H1 (cell line): ENCODE measurements at regions not wholly inside any gene's neighbourhood (a gene's known extent, or its start where the extent isn't known, plus 50 kb on each side); places are given as distances from the start of the nearest gene placed in this dataset.

Experiments
- CTCF ChIA-PET: fragments of 300-600 bp; sonication (Branson Sonifier 250); formaldehyde crosslinking; loops from one replicate; lab custom pipeline; 2021; ENCODE audit not compliant: partially characterized antibody; lab: Charles Lee
- POLR2A ChIA-PET: fragments of 300-600 bp; sonication (Branson Sonifier 250); formaldehyde crosslinking; loops from one replicate; lab custom pipeline; 2021; ENCODE audit warnings: inconsistent platforms; ENCODE audit not compliant: partially characterized antibody; lab: Charles Lee
- DNase-seq, 2 experiments: peaks; one replicate each; pipeline versions ENCODE4 v3.0.0 to v3.0.0-alpha.2; 2010 to 2022; ENCODE audit warnings: low spot score in 2 of 2, low read depth in 1 of 2, mixed read lengths in 1 of 2
- FAIRE-seq: peaks from 2 replicates; lab custom pipeline; 2011; peaks lifted over from hg19 to GRCh38; lab: Jason Lieb, UNC
- H2AFZ ChIP-seq: 2 replicates; pipeline ENCODE4 v1.8.1; 2012; ENCODE audit warnings: low read length, inconsistent platforms
- H2AK5ac ChIP-seq: 2 replicates; pipeline ENCODE4 v1.6.1; 2013; ENCODE audit warnings: low read depth, low read length
- H2BK120ac ChIP-seq: replicated peaks from 2 replicates; pipeline ENCODE3; 2013; ENCODE audit warnings: low read depth, low read length, inconsistent platforms
- H2BK12ac ChIP-seq: 2 replicates; pipeline ENCODE4 v1.6.1; 2013; ENCODE audit warnings: low read depth, low read length
- H2BK15ac ChIP-seq: 2 replicates; pipeline ENCODE4 v1.6.1; 2013; ENCODE audit warnings: low read length
- H2BK20ac ChIP-seq: 2 replicates; pipeline ENCODE4 v1.6.1; 2013; ENCODE audit warnings: low read length
- H2BK5ac ChIP-seq: 2 replicates; pipeline ENCODE4 v1.6.1; 2013; ENCODE audit warnings: low read depth, low read length
- H3K14ac ChIP-seq: 2 replicates; pipeline ENCODE4 v1.6.1; 2013; ENCODE audit warnings: inconsistent platforms; ENCODE audit not compliant: insufficient read length
- H3K18ac ChIP-seq: 2 replicates; pipeline ENCODE4 v1.6.1; 2013; ENCODE audit warnings: low read length; ENCODE audit errors: extremely low read depth
- H3K23ac ChIP-seq: 2 replicates; pipeline ENCODE4 v1.6.1; 2013; ENCODE audit warnings: inconsistent platforms; ENCODE audit not compliant: insufficient read length
- H3K23me2 ChIP-seq: 2 replicates; pipeline ENCODE4 v1.6.1; 2013; ENCODE audit warnings: low read depth, low read length
- H3K27ac ChIP-seq: 2 replicates; pipeline ENCODE4 v1.6.1; 2011; ENCODE audit warnings: low read depth, low read length, inconsistent platforms
- H3K27me3 ChIP-seq, 4 experiments: replicated peaks in 1 of 4; 1 replicate in 1 of 4; 2 replicates in 3 of 4; pipeline versions ENCODE4 v1.6.1 to v1.8.1; 2011 to 2013; ENCODE audit warnings: low read length in 3 of 4, mild to moderate bottlenecking in 3 of 4, inconsistent platforms in 2 of 4, mixed read lengths in 2 of 4, moderate library complexity in 1 of 4; ENCODE audit not compliant: control insufficient read depth in 3 of 4, insufficient read depth in 3 of 4; ENCODE audit errors: extremely low read depth in 1 of 4
- H3K36me3 ChIP-seq, 4 experiments: 2 replicates each; pipeline versions ENCODE4 v1.6.1 to v1.8.1; 2011 to 2013; ENCODE audit warnings: mild to moderate bottlenecking in 4 of 4, low read length in 3 of 4, moderate library complexity in 2 of 4, control low read depth in 1 of 4, inconsistent platforms in 1 of 4; ENCODE audit not compliant: insufficient read depth in 4 of 4, control insufficient read depth in 2 of 4
- H3K4ac ChIP-seq: replicated peaks from 2 replicates; pipeline ENCODE3; 2013; ENCODE audit warnings: low read length, low read depth, mixed read lengths, inconsistent platforms; ENCODE audit not compliant: insufficient read length
- H3K4me1 ChIP-seq, 4 experiments: replicated peaks in 1 of 4; 1 replicate in 1 of 4; 2 replicates in 3 of 4; pipeline versions ENCODE4 v1.6.1 to v1.8.1; 2011 to 2013; ENCODE audit warnings: low read length in 3 of 4, inconsistent platforms in 2 of 4, mixed read lengths in 1 of 4; ENCODE audit not compliant: insufficient read depth in 4 of 4, control insufficient read depth in 3 of 4
- H3K4me2 ChIP-seq, 2 experiments: 2 replicates each; pipeline versions ENCODE4 v1.6.1 to v1.8.1; 2011 to 2013; ENCODE audit warnings: low read depth in 2 of 2, low read length in 2 of 2, control low read depth in 1 of 2, inconsistent platforms in 1 of 2, mild to moderate bottlenecking in 1 of 2; ENCODE audit not compliant: insufficient read depth in 1 of 2
- H3K4me3 ChIP-seq, 4 experiments: fragments of 200-600, 300-600 bp in 1 of 4; sonication (generic), shearing (Covaris generic), sonication (Bioruptor Twin) in 1 of 4; 2 replicates each; pipeline versions ENCODE4 v1.5.1 to v1.8.1; 2011 to 2016; ENCODE audit warnings: low read length in 4 of 4, low read depth in 3 of 4, control low read depth in 2 of 4, inconsistent platforms in 2 of 4, mild to moderate bottlenecking in 2 of 4, mixed read lengths in 1 of 4, moderate library complexity in 1 of 4; ENCODE audit not compliant: insufficient read depth in 2 of 4; ENCODE audit errors: extremely low read depth in 1 of 4
- H3K56ac ChIP-seq: replicated peaks from 2 replicates; pipeline ENCODE3; 2013; ENCODE audit warnings: low read depth, mild to moderate bottlenecking, mixed read lengths, low read length, inconsistent platforms; ENCODE audit not compliant: insufficient read length
- H3K79me1 ChIP-seq: 2 replicates; pipeline ENCODE4 v1.6.1; 2013; ENCODE audit warnings: low read depth, low read length, control low read depth
- H3K79me2 ChIP-seq, 2 experiments: 2 replicates each; pipeline versions ENCODE4 v1.6.1 to v1.8.1; 2012 to 2013; ENCODE audit warnings: low read length in 2 of 2, mild to moderate bottlenecking in 2 of 2, inconsistent platforms in 1 of 2; ENCODE audit not compliant: insufficient read depth in 2 of 2, control insufficient read depth in 1 of 2
- H3K9ac ChIP-seq, 4 experiments: replicated peaks in 1 of 4; 1 replicate in 1 of 4; 2 replicates in 3 of 4; pipeline versions ENCODE4 v1.6.1 to v1.8.1; 2011 to 2013; ENCODE audit warnings: low read depth in 3 of 4, low read length in 3 of 4, control low read depth in 2 of 4, mild to moderate bottlenecking in 2 of 4, moderate library complexity in 2 of 4, inconsistent platforms in 1 of 4; ENCODE audit errors: extremely low read depth in 1 of 4
- H3K9me3 ChIP-seq, 2 experiments: 2 replicates each; pipeline versions ENCODE4 v1.6.1 to v1.8.1; 2012 to 2013; ENCODE audit warnings: mild to moderate bottlenecking in 2 of 2, moderate library complexity in 2 of 2, control low read depth in 1 of 2, inconsistent platforms in 1 of 2, low read depth in 1 of 2, low read length in 1 of 2, mixed read lengths in 1 of 2; ENCODE audit not compliant: insufficient read depth in 2 of 2
- H4K20me1 ChIP-seq, 2 experiments: replicated peaks in 1 of 2; 2 replicates each; pipeline versions ENCODE3 to v1.8.1; 2011 to 2013; ENCODE audit warnings: inconsistent platforms in 2 of 2, low read length in 2 of 2, mild to moderate bottlenecking in 1 of 2; ENCODE audit not compliant: insufficient read depth in 2 of 2, control insufficient read depth in 1 of 2
- H4K5ac ChIP-seq: 2 replicates; pipeline ENCODE4 v1.6.1; 2013; ENCODE audit warnings: low read length, low read depth, mixed read lengths, inconsistent platforms; ENCODE audit not compliant: insufficient read length
- H4K8ac ChIP-seq: 2 replicates; pipeline ENCODE4 v1.8.0; 2013; ENCODE audit warnings: mild to moderate bottlenecking, moderate library complexity, low read length, inconsistent platforms; ENCODE audit not compliant: insufficient read depth; ENCODE audit errors: extremely low read depth
- H4K91ac ChIP-seq: replicated peaks from 2 replicates; pipeline ENCODE3; 2013; ENCODE audit warnings: low read length, mixed read lengths, inconsistent platforms; ENCODE audit not compliant: insufficient read length
- CTBP2 ChIP-seq: IDR thresholded peaks from 2 replicates; pipeline ENCODE4 v1.7.0; 2011; ENCODE audit warnings: borderline replicate concordance, mild to moderate bottlenecking, moderate library complexity, mixed read lengths, low read length; ENCODE audit not compliant: insufficient read depth, insufficient read length
- FOSL1 ChIP-seq: IDR thresholded peaks from 2 replicates; pipeline ENCODE4 v1.6.1; 2011; ENCODE audit warnings: mild to moderate bottlenecking, low read depth, low read length, moderate library complexity; ENCODE audit not compliant: insufficient read depth
- SAP30 ChIP-seq: fragments of 300-600 bp; sonication (generic); IDR thresholded peaks from 2 replicates; pipeline ENCODE4 v1.7.1; 2012; ENCODE audit warnings: low read length, moderate library complexity, mild to moderate bottlenecking, inconsistent platforms; ENCODE audit not compliant: insufficient read depth, insufficient replicate concordance
- WGBS, 2 experiments: shearing (Covaris generic) in 1 of 2; methylation state at CpG; one replicate each; pipeline versions ENCODE4 v1.1.6 to v1.1.7; 2013 to 2015; ENCODE audit warnings: low lambda C conversion rate in 2 of 2, mixed read lengths in 2 of 2, inconsistent platforms in 1 of 2, low coverage in 1 of 2, missing lambda C conversion rate in 1 of 2; ENCODE audit not compliant: insufficient replicate concordance in 2 of 2, insufficient coverage in 1 of 2, insufficient read length in 1 of 2; ENCODE audit errors: extremely low coverage in 1 of 2, missing lambda C conversion rate in 1 of 2; 5-methylcytosine and 5-hydroxymethylcytosine counted together

DNA sequence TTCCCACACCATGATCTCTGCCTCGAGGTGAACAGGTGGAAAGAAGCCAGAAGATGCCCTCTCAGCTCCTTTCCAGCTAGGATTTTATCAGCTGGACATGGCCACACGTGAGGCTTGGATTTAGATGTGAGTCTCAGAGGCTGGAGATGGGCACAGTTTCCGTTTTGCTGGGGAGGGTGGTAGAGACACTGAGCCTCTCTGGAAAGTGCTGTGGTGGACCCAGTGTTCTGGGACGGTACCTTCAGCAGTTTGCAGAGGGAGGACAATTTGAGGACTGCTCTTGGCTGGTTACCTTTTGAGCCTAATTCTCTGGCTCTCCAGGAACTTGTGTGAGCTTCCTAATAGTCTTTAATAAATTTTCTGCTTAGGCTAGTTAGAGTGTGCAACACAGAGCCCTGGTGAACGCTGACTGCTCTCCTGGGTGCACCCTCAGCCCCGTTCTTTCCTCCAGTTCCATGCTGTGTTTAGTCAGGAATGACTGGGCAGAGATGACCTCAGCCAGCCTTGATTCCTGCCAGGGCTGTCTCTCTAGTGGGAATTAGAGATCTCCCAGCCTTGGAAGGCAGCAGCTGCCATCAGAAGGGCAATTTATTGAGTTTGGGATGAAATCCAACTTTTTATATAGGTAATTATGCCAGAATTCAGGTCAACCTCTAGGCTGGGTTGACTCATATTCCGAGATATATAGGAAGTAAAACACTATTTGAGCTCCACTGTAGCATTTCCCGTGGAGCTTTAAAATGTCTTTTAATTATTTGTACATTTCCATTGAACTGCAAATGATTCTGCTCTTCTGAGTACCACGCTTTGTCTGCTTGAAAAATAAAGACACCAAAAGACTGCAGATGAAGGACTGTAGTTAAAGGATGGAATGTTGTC is 103.9 kb downstream of the GATA3 start:
- Histone ChIP-seq H3K4me2 (no peak overlapping the region), H3K27me3 (peaks cover 0 to 1% (median 0%) of the 10 kb centered on the region in 4 experiments; a peak in 2 of 7 replicates)
- CTCF ChIA-PET = no interaction called here

More for the DNA sequence above, 103.9 kb downstream of the GATA3 start:
- Histone ChIP-seq H3K4me1 (no peaks in the 10 kb centered on the region), H2BK12ac (no peak overlapping the region), H2AK5ac (no peak overlapping the region), H2BK15ac (no peak overlapping the region), H4K5ac (no peak overlapping the region), H2BK5ac (no peak overlapping the region), H3K36me3 (no peaks in the 10 kb centered on the region), H4K20me1 (no peaks in the 10 kb centered on the region), H3K23me2 (no peaks in the 10 kb centered on the region), H3K27ac (no peak overlapping the region), H3K18ac (no peak overlapping the region), H3K4ac (no peak overlapping the region), H3K9ac (no peak overlapping the region), H3K23ac (no peak overlapping the region), H4K91ac (no peak overlapping the region), H2BK120ac (no peak overlapping the region), H3K4me3 (no peak overlapping the region), H2AFZ (no peak overlapping the region), H3K56ac (no peak overlapping the region), H3K9me3 (no peaks in the 10 kb centered on the region), H4K8ac (no peak overlapping the region), H3K79me1 (no peaks in the 10 kb centered on the region), H3K79me2 (no peaks in the 10 kb centered on the region), H3K14ac (no peak overlapping the region), H2BK20ac (no peak overlapping the region)
- TF ChIP-seq SAP30 = no peak
- TF ChIP-seq CTBP2 = no peak
- no peak for TF ChIP-seq FOSL1
- POLR2A ChIA-PET = interaction anchor here (0.6 kb wide), 1 partner anchor 304 kb away, joined by 3 read pairs; no protein-coding TSS in a partner anchor
- WGBS, 2 experiments = 88% methylated on average over 9 of the region's 9 CpGs; no CpG with 5 or more reads in 1 of the 2 experiments
- DNase-seq = no peak
- FAIRE-seq = no peak
